HCT116 (cell line): ENCODE measurements at regions not wholly inside any gene's neighbourhood (a gene's known extent, or its start where the extent isn't known, plus 50 kb on each side); places are given as distances from the start of the nearest gene placed in this dataset.

ENCODE experiments used
- ATAC-seq: fragments of 200-7000 bp; cut with Tn5 transposase; 2 replicates; pipeline ENCODE4 v1.9.1; 2020; ENCODE audit warnings: mild to moderate bottlenecking, moderate library complexity
- BruUV-seq: library from RNA; stranded (reverse); fragments of 400-500 nt; replicated peaks from 2 replicates; lab custom pipeline; 2021; lab: Mats Ljungman, UMichigan
- CTCF ChIA-PET: fragments of 300-600 bp; sonication (Branson Sonifier 250); formaldehyde crosslinking; loops from one replicate; lab custom pipeline; 2021; ENCODE audit warnings: antibody characterized with exemption; lab: Charles Lee
- POLR2A ChIA-PET: fragments of 300-600, 350-600 bp; sonication (Branson Sonifier 250); formaldehyde crosslinking; loops from one replicate; lab custom pipeline; 2021; ENCODE audit warnings: antibody characterized with exemption; lab: Charles Lee
- RAD21 ChIA-PET, 2 experiments: fragments of 300-600 bp; sonication (Branson Sonifier 250); formaldehyde crosslinking; loops; one replicate each; lab custom pipeline; 2023; ENCODE audit warnings: low total read pairs in 2 of 2; ENCODE audit not compliant: uncharacterized antibody in 2 of 2, unreplicated experiment in 2 of 2, low non-redundant PET in 1 of 2; lab: Charles Lee
- DNase-seq: peaks from one replicate; pipeline ENCODE4 v3.0.0-alpha.2; 2010; ENCODE audit warnings: low read depth, low spot score
- H2AFZ ChIP-seq: fragments of 200-600 bp; shearing (Covaris generic), sonication (generic); 2 replicates; pipeline ENCODE4 v1.6.1; 2017; ENCODE audit warnings: low read depth, mixed run types, mixed read lengths, antibody characterized with exemption, low read length; ENCODE audit not compliant: poor library complexity, severe bottlenecking
- H3K27ac ChIP-seq: 2 replicates; pipeline ENCODE4 v1.5.1; 2012; ENCODE audit warnings: low read depth, low read length
- H3K27me3 ChIP-seq: fragments of 200-600 bp; sonication (generic); 2 replicates; pipeline ENCODE4 v1.6.1; 2016; ENCODE audit warnings: mixed run types, low read length, mixed read lengths; ENCODE audit not compliant: insufficient read depth
- H3K36me3 ChIP-seq, 2 experiments: fragments of 200-500 bp in 1 of 2; fragments of 200-600 bp in 1 of 2; sonication (Bioruptor generic) in 1 of 2; sonication (generic) in 1 of 2; 2 replicates each; pipeline versions ENCODE4 v1.5.1 to v1.6.1; 2014 to 2016; ENCODE audit warnings: low read length in 2 of 2, inconsistent platforms in 1 of 2, mixed read lengths in 1 of 2, mixed run types in 1 of 2; ENCODE audit not compliant: insufficient read depth in 2 of 2, control insufficient read depth in 1 of 2
- H3K4me1 ChIP-seq, 2 experiments: fragments of 200-600 bp in 1 of 2; sonication (generic) in 1 of 2; 2 replicates each; pipeline versions ENCODE4 v1.5.1 to v1.6.1; 2012 to 2017; ENCODE audit warnings: low read length in 2 of 2, inconsistent platforms in 1 of 2, mild to moderate bottlenecking in 1 of 2, mixed read lengths in 1 of 2, mixed run types in 1 of 2, moderate library complexity in 1 of 2; ENCODE audit not compliant: insufficient read depth in 2 of 2, control insufficient read depth in 1 of 2
- H3K4me2 ChIP-seq: fragments of 200-600 bp; sonication (generic); 2 replicates; pipeline ENCODE4 v1.6.1; 2017; ENCODE audit warnings: mixed run types, low read length, mixed read lengths
- H3K4me3 ChIP-seq, 2 experiments: fragments of 200-600 bp in 1 of 2; sonication (generic) in 1 of 2; replicated peaks in 1 of 2; 2 replicates each; pipeline ENCODE4 v1.5.1; 2011 to 2016; ENCODE audit warnings: low read length in 2 of 2, control low read depth in 1 of 2, low read depth in 1 of 2, mild to moderate bottlenecking in 1 of 2, mixed read lengths in 1 of 2, mixed run types in 1 of 2
- H3K79me2 ChIP-seq: fragments of 200-600 bp; sonication (generic); 2 replicates; pipeline ENCODE4 v1.6.1; 2017; ENCODE audit warnings: mild to moderate bottlenecking, mixed run types, low read length, moderate library complexity, mixed read lengths; ENCODE audit not compliant: insufficient read depth
- H3K9ac ChIP-seq: fragments of 200-600 bp; sonication (generic); 2 replicates; pipeline ENCODE4 v1.6.1; 2016; ENCODE audit warnings: low read length, mixed read lengths
- H3K9me2 ChIP-seq: fragments of 200-600 bp; sonication (generic), shearing (Covaris generic); 2 replicates; pipeline ENCODE4 v1.6.1; 2017; ENCODE audit warnings: mixed run types, mild to moderate bottlenecking, moderate library complexity; ENCODE audit not compliant: insufficient read depth
- H3K9me3 ChIP-seq, 2 experiments: fragments of 200-500 bp in 1 of 2; fragments of 200-600 bp in 1 of 2; sonication (Bioruptor generic) in 1 of 2; sonication (generic) in 1 of 2; 2 replicates each; pipeline ENCODE4 v1.6.1; 2014 to 2017; ENCODE audit warnings: low read length in 2 of 2, mixed read lengths in 2 of 2, inconsistent platforms in 1 of 2, low read depth in 1 of 2, mild to moderate bottlenecking in 1 of 2, mixed run types in 1 of 2, moderate library complexity in 1 of 2; ENCODE audit not compliant: control insufficient read depth in 1 of 2, insufficient read depth in 1 of 2
- H4K20me1 ChIP-seq: fragments of 200-600 bp; sonication (generic), shearing (Covaris generic); 2 replicates; pipeline ENCODE4 v1.6.1; 2017; ENCODE audit warnings: mixed run types, mild to moderate bottlenecking, moderate library complexity; ENCODE audit not compliant: insufficient read depth
- ATF3 ChIP-seq: IDR thresholded peaks from 2 replicates; pipeline ENCODE4 v1.6.1; 2012
- CBX3 ChIP-seq: IDR thresholded peaks from 2 replicates; pipeline ENCODE4 v1.6.1; 2012; ENCODE audit warnings: low read depth
- CEBPB ChIP-seq: IDR thresholded peaks from 2 replicates; pipeline ENCODE4 v1.6.1; 2012; ENCODE audit warnings: low read depth
- EGR1 ChIP-seq: IDR thresholded peaks from 2 replicates; pipeline ENCODE4 v1.6.1; 2012; ENCODE audit warnings: low read depth
- ELF1 ChIP-seq: IDR thresholded peaks from 2 replicates; pipeline ENCODE4 v1.6.1; 2012; ENCODE audit warnings: low read depth, borderline replicate concordance
- EZH2 ChIP-seq: fragments of 200-600 bp; sonication (generic); IDR thresholded peaks from 2 replicates; pipeline ENCODE4 v1.6.1; 2017; ENCODE audit warnings: antibody characterized with exemption, mixed run types
- EZH2phosphoT487 ChIP-seq: fragments of 200-600 bp; IDR thresholded peaks from 2 replicates; pipeline ENCODE4 v1.6.1; 2018; ENCODE audit warnings: antibody characterized with exemption, borderline replicate concordance
- JUND ChIP-seq: IDR thresholded peaks from 2 replicates; pipeline ENCODE4 v1.6.1; 2012
- POLR2A ChIP-seq: IDR thresholded peaks from 2 replicates; pipeline ENCODE4 v1.7.0; 2011; ENCODE audit warnings: borderline replicate concordance; ENCODE audit not compliant: insufficient read depth, insufficient read length; ENCODE audit errors: extremely low read depth
- RAD21 ChIP-seq: IDR thresholded peaks from 2 replicates; pipeline ENCODE4 v1.6.1; 2012; ENCODE audit warnings: low read depth, mild to moderate bottlenecking
- REST ChIP-seq: IDR thresholded peaks from 2 replicates; pipeline ENCODE4 v1.6.1; 2012; ENCODE audit warnings: low read depth
- SIN3A ChIP-seq: IDR thresholded peaks from 2 replicates; pipeline ENCODE4 v1.6.1; 2012; ENCODE audit warnings: low read depth
- SRF ChIP-seq: IDR thresholded peaks from 2 replicates; pipeline ENCODE4 v1.6.1; 2012; ENCODE audit warnings: low read depth
- ZFX ChIP-seq: fragments of 450-650 bp; IDR thresholded peaks from 2 replicates; pipeline ENCODE4 v1.6.1; 2017
- ZNF274 ChIP-seq: fragments of 200-500 bp; sonication (Bioruptor generic); IDR thresholded peaks from 2 replicates; pipeline ENCODE4 v1.6.1; 2014; ENCODE audit warnings: mild to moderate bottlenecking, low read depth, low read length, inconsistent platforms
- intact Hi-C: fragments of 100-400 bp; cut with micrococcal nuclease; formaldehyde crosslinking; loops from 2 replicates; pipeline ENCODE4 v1.10.0; 2022
- TF ChIP-seq, protein P1 (sequence below): IDR thresholded peaks from 2 replicates; pipeline ENCODE4 v1.6.1; 2012
- TF ChIP-seq, protein P2 (sequence below), 3 experiments: fragments of 200-600 bp in 1 of 3; sonication (generic) in 1 of 3; IDR thresholded peaks in 2 of 3; conservative IDR thresholded peaks in 1 of 3; 2 replicates each; pipeline ENCODE4 v1.5.1; 2012 to 2017; ENCODE audit warnings: low read depth in 2 of 3, low read length in 2 of 3, antibody characterized with exemption in 1 of 3, borderline replicate concordance in 1 of 3, control low read depth in 1 of 3, mild to moderate bottlenecking in 1 of 3, mixed read lengths in 1 of 3, mixed run types in 1 of 3, moderate library complexity in 1 of 3; ENCODE audit not compliant: insufficient read depth in 1 of 3

- no peaks in the 10 kb centered on the region for H4K20me1 ChIP-seq
- no peak overlapping the region for H3K27ac ChIP-seq
- no peak overlapping the region for H3K4me3 ChIP-seq
- CTCF ChIA-PET = no interaction called here
- H3K36me3 ChIP-seq = no peaks in the 10 kb centered on the region
- H3K4me1 ChIP-seq = peaks cover 14 to 29% of the 10 kb centered on the region in 2 experiments
- H3K9me2 ChIP-seq = no peaks in the 10 kb centered on the region
- intact Hi-C loops = no loop called here
- RAD21 ChIA-PET = no interaction called here
- H3K27me3 ChIP-seq = no peaks in the 10 kb centered on the region
- H3K9ac ChIP-seq = no peak overlapping the region
- no TSS peak for BruUV-seq
- H3K79me2 ChIP-seq = no peaks in the 10 kb centered on the region
- POLR2A ChIA-PET = interaction anchor here (1.0 to 1.8 kb wide), 4 partner anchors 10 to 92 kb away, joined by 3 to 4 read pairs (median 4); no protein-coding TSS in a partner anchor
- no peaks in the 10 kb centered on the region for H3K9me3 ChIP-seq
- no peak for ATAC-seq
- H3K4me2 ChIP-seq = no peak overlapping the region
- no peak overlapping the region for H2AFZ ChIP-seq
- DNase-seq = no peak
- TF ChIP-seq SRF = no peak
- no peak for TF ChIP-seq EZH2
- TF ChIP-seq EGR1 = no peak
- TF ChIP-seq, protein P1, sequence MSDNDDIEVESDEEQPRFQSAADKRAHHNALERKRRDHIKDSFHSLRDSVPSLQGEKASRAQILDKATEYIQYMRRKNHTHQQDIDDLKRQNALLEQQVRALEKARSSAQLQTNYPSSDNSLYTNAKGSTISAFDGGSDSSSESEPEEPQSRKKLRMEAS = no peak
- no peak for TF ChIP-seq CBX3
- TF ChIP-seq REST = no peak
- no peak for TF ChIP-seq CEBPB
- no peak for TF ChIP-seq SIN3A
- no peak for TF ChIP-seq ATF3
- TF ChIP-seq, protein P2, sequence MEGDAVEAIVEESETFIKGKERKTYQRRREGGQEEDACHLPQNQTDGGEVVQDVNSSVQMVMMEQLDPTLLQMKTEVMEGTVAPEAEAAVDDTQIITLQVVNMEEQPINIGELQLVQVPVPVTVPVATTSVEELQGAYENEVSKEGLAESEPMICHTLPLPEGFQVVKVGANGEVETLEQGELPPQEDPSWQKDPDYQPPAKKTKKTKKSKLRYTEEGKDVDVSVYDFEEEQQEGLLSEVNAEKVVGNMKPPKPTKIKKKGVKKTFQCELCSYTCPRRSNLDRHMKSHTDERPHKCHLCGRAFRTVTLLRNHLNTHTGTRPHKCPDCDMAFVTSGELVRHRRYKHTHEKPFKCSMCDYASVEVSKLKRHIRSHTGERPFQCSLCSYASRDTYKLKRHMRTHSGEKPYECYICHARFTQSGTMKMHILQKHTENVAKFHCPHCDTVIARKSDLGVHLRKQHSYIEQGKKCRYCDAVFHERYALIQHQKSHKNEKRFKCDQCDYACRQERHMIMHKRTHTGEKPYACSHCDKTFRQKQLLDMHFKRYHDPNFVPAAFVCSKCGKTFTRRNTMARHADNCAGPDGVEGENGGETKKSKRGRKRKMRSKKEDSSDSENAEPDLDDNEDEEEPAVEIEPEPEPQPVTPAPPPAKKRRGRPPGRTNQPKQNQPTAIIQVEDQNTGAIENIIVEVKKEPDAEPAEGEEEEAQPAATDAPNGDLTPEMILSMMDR (IDR thresholded peaks at IDR 0.05 in 2 of 3, conservative IDR thresholded peaks at IDR 0.05 in 1 of 3; ENCODE audit: borderline replicate concordance in 1 of 3, insufficient read depth in 1 of 3, low read depth in 2 of 3, low read length in 2 of 3) = no peak
- TF ChIP-seq RAD21 = no peak
- no peak for TF ChIP-seq POLR2A
- no peak for TF ChIP-seq ZFX
- TF ChIP-seq ZNF274 = no peak
- TF ChIP-seq JUND = no peak
- TF ChIP-seq ELF1 = no peak
- TF ChIP-seq EZH2phosphoT487 = no peak
Observed at GRCh38 chr10:110446277-110446676, 51.4 kb upstream of the DUSP5 start.
